Neural cell (in vitro differentiated cells): ENCODE measurements at regions not wholly inside any gene's neighbourhood (a gene's known extent, or its start where the extent isn't known, plus 50 kb on each side); places are given as distances from the start of the nearest gene placed in this dataset.

ENCODE experiments used
- H2AFZ ChIP-seq: fragments of 200-600, 300-800 bp; sonication (generic), shearing (Covaris generic); 2 replicates; pipeline ENCODE4 v1.6.0; 2014; ENCODE audit warnings: low read depth, mild to moderate bottlenecking, antibody characterized with exemption, low read length, moderate library complexity
- H3F3A ChIP-seq: fragments of 200-600 bp; shearing (Covaris generic); 2 replicates; pipeline ENCODE4 v1.6.1; 2016; ENCODE audit warnings: mild to moderate bottlenecking, moderate library complexity, mixed read lengths, antibody characterized with exemption, low read length; ENCODE audit not compliant: insufficient read depth, poor library complexity, severe bottlenecking
- H3K27ac ChIP-seq: fragments of 200-600, 300-800 bp; sonication (generic), shearing (Covaris generic); 2 replicates; pipeline ENCODE4 v1.5.1; 2014; ENCODE audit warnings: mild to moderate bottlenecking, low read length, moderate library complexity
- H3K27me3 ChIP-seq: fragments of 300-800, 200-600 bp; sonication (generic), shearing (Covaris generic); 2 replicates; pipeline ENCODE4 v1.6.0; 2014; ENCODE audit warnings: mild to moderate bottlenecking, low read depth, low read length, moderate library complexity; ENCODE audit not compliant: insufficient read depth
- H3K36me3 ChIP-seq: fragments of 300-800, 200-600 bp; sonication (generic), shearing (Covaris generic); 2 replicates; pipeline ENCODE4 v1.5.1; 2014; ENCODE audit warnings: mild to moderate bottlenecking, antibody characterized with exemption, low read length, moderate library complexity; ENCODE audit not compliant: insufficient read depth
- H3K4me2 ChIP-seq: fragments of 300-800, 200-600 bp; sonication (generic), shearing (Covaris generic); 2 replicates; pipeline ENCODE4 v1.6.0; 2014; ENCODE audit warnings: mild to moderate bottlenecking, low read length
- H3K4me3 ChIP-seq: fragments of 300-800, 200-600 bp; sonication (generic), shearing (Covaris generic); 2 replicates; pipeline ENCODE4 v1.5.1; 2014; ENCODE audit warnings: mild to moderate bottlenecking, low read length, moderate library complexity
- H3K79me2 ChIP-seq: fragments of 200-600 bp; shearing (Covaris generic); replicated peaks from 2 replicates; pipeline ENCODE4 v1.6.0; 2014; ENCODE audit warnings: mild to moderate bottlenecking, low read length, moderate library complexity; ENCODE audit not compliant: insufficient read depth
- H3K9ac ChIP-seq: fragments of 300-800, 200-600 bp; sonication (generic), shearing (Covaris generic); 2 replicates; pipeline ENCODE4 v1.6.1; 2016; ENCODE audit warnings: mild to moderate bottlenecking, low read length, mixed read lengths
- H3K9me2 ChIP-seq: fragments of 200-600 bp; shearing (Covaris generic); 2 replicates; pipeline ENCODE4 v1.6.1; 2016; ENCODE audit warnings: mild to moderate bottlenecking, low read length, mixed read lengths; ENCODE audit not compliant: insufficient read depth
- H3K9me3 ChIP-seq: fragments of 200-600, 300-800 bp; sonication (generic), shearing (Covaris generic); 2 replicates; pipeline ENCODE4 v1.6.1; 2016; ENCODE audit warnings: mild to moderate bottlenecking, mixed run types, low read length, moderate library complexity, mixed read lengths
- H4K20me1 ChIP-seq: fragments of 200-600 bp; shearing (Covaris generic); 2 replicates; pipeline ENCODE4 v1.6.1; 2016; ENCODE audit warnings: mild to moderate bottlenecking, mixed run types; ENCODE audit not compliant: insufficient read depth
- CTCF ChIP-seq: fragments of 450-650 bp; IDR thresholded peaks from 2 replicates; pipeline ENCODE4 v1.5.1; 2014; ENCODE audit warnings: antibody characterized with exemption, mild to moderate bottlenecking, moderate library complexity; ENCODE audit not compliant: poor library complexity, severe bottlenecking
- EP300 ChIP-seq: fragments of 450-650 bp; conservative IDR thresholded peaks from 2 replicates; pipeline ENCODE4 v1.6.1; 2014; ENCODE audit warnings: antibody characterized with exemption, mild to moderate bottlenecking, moderate library complexity; ENCODE audit not compliant: poor library complexity, severe bottlenecking
- EZH2 ChIP-seq: fragments of 200-600, 300-800 bp; shearing (Covaris generic), sonication (generic); IDR thresholded peaks from 2 replicates; pipeline ENCODE4 v1.6.1; 2014; ENCODE audit warnings: antibody characterized with exemption, low read length, borderline replicate concordance, mild to moderate bottlenecking; ENCODE audit not compliant: insufficient read depth, poor library complexity, severe bottlenecking
- MXI1 ChIP-seq: fragments of 450-650 bp; conservative IDR thresholded peaks from 2 replicates; pipeline ENCODE4 v1.6.1; 2014; ENCODE audit warnings: antibody characterized with exemption, mild to moderate bottlenecking; ENCODE audit not compliant: poor library complexity, severe bottlenecking
- POLR2AphosphoS5 ChIP-seq: IDR thresholded peaks from 2 replicates; pipeline ENCODE4 v1.6.1; 2012
- RAD21 ChIP-seq: fragments of 450-650 bp; conservative IDR thresholded peaks from 2 replicates; pipeline ENCODE4 v1.6.1; 2014; ENCODE audit warnings: antibody characterized with exemption, mild to moderate bottlenecking, moderate library complexity
- REST ChIP-seq: IDR thresholded peaks from 2 replicates; pipeline ENCODE4 v1.6.1; 2012; ENCODE audit warnings: borderline replicate concordance
- SMC3 ChIP-seq: fragments of 450-650 bp; conservative IDR thresholded peaks from 2 replicates; pipeline ENCODE4 v1.6.1; 2014; ENCODE audit warnings: antibody characterized with exemption, mild to moderate bottlenecking, moderate library complexity; ENCODE audit not compliant: poor library complexity
- TAF1 ChIP-seq: IDR thresholded peaks from 2 replicates; pipeline ENCODE4 v1.6.1; 2012; ENCODE audit warnings: low read depth

- Histone ChIP-seq H3K4me2 (no peak overlapping the region), H3K36me3 (no peaks in the 10 kb centered on the region), H3K9ac (no peak overlapping the region), H3F3A (peaks cover 2% of the 10 kb centered on the region), H3K79me2 (no peaks in the 10 kb centered on the region), H3K27me3 (no peaks in the 10 kb centered on the region), H3K9me3 (no peaks in the 10 kb centered on the region), H3K4me3 (no peak overlapping the region), H3K9me2 (no peaks in the 10 kb centered on the region), H3K27ac (no peak overlapping the region), H2AFZ (no peak overlapping the region), H4K20me1 (no peaks in the 10 kb centered on the region)
- TF ChIP-seq EZH2 (no peak), EP300 (no peak), CTCF (no peak), REST (no peak), TAF1 (no peak), MXI1 (no peak), POLR2AphosphoS5 (no peak), RAD21 (no peak), SMC3 (no peak)
Measured at GRCh38 chr20:12223057-12223456, 305.4 kb downstream of the BTBD3 start.

- Histone ChIP-seq H3K27me3 (no peaks in the 10 kb centered on the region), H3K79me2 (no peaks in the 10 kb centered on the region), H3F3A (peaks cover under 1% of the 10 kb centered on the region), H3K4me2 (no peak overlapping the region), H3K4me3 (no peak overlapping the region), H3K9me3 (no peaks in the 10 kb centered on the region), H4K20me1 (no peaks in the 10 kb centered on the region), H3K9me2 (no peaks in the 10 kb centered on the region), H3K27ac (no peak overlapping the region), H3K36me3 (no peaks in the 10 kb centered on the region), H2AFZ (no peak overlapping the region), H3K9ac (no peak overlapping the region)
- TF ChIP-seq RAD21 (no peak), SMC3 (no peak), EP300 (no peak), TAF1 (no peak), CTCF (no peak), MXI1 (no peak), POLR2AphosphoS5 (no peak)
Measured at GRCh38 chr20:12225898-12226297, 308.2 kb downstream of the BTBD3 start.
